Tibial nerve (tissue), 4 donors: ENCODE measurements at regions not wholly inside any gene's neighbourhood (a gene's known extent, or its start where the extent isn't known, plus 50 kb on each side); places are given as distances from the start of the nearest gene placed in this dataset.

ENCODE experiments used
- DNase-seq, 2 donors: peaks; one replicate each; pipeline ENCODE4 v3.0.0-alpha.2; 2019; ENCODE audit warnings: low spot score in 2 of 2
- H3K27ac ChIP-seq, 4 donors: fragments of 200-600 bp; sonication (generic) in 3 of 4; one replicate each; pipeline ENCODE4 v1.5.1; 2017 to 2019; ENCODE audit warnings: mild to moderate bottlenecking in 1 of 4
- H3K27me3 ChIP-seq, 2 donors: fragments of 200-600 bp; sonication (generic) in 1 of 2; one replicate each; pipeline versions ENCODE4 v1.5.1 to v1.6.0; 2017 to 2019
- H3K36me3 ChIP-seq, 3 donors: fragments of 200-600 bp; sonication (generic); one replicate each; pipeline ENCODE4 v1.5.1; 2018 to 2019
- H3K4me1 ChIP-seq, 4 donors: fragments of 200-600 bp; sonication (generic) in 3 of 4; one replicate each; pipeline ENCODE4 v1.5.1; 2017 to 2019
- H3K4me3 ChIP-seq, 4 donors: fragments of 200-600 bp; sonication (generic) in 3 of 4; one replicate each; pipeline ENCODE4 v1.5.1; 2017 to 2019; ENCODE audit warnings: mild to moderate bottlenecking in 1 of 4, moderate library complexity in 1 of 4
- H3K9me3 ChIP-seq, 4 donors: fragments of 200-600 bp; sonication (generic) in 3 of 4; one replicate each; pipeline ENCODE4 v1.5.1; 2017 to 2019
- EP300 ChIP-seq, 2 donors: sonication (generic); formaldehyde crosslinking; IDR thresholded peaks; one replicate each; pipeline ENCODE4 v1.6.1; 2017; ENCODE audit warnings: antibody characterized with exemption in 2 of 2, mild to moderate bottlenecking in 1 of 2
- POLR2A ChIP-seq, 2 donors: fragments of 450-650 bp; IDR thresholded peaks; one replicate each; pipeline ENCODE4 v1.6.1; 2017; ENCODE audit warnings: antibody characterized with exemption in 2 of 2, mild to moderate bottlenecking in 2 of 2, moderate library complexity in 2 of 2
- WGBS, 2 donors: methylation state at CpG; one replicate each; pipeline ENCODE4 v1.1.5; 2018; 5-methylcytosine and 5-hydroxymethylcytosine counted together
- TF ChIP-seq, protein P1 (sequence below), 5 experiments: fragments of 200-600 bp in 3 of 5; fragments of 450-650 bp in 2 of 5; sonication (generic) in 3 of 5; IDR thresholded peaks; one replicate each; pipeline ENCODE4 v1.5.1; 2016 to 2019; ENCODE audit warnings: antibody characterized with exemption in 5 of 5, mild to moderate bottlenecking in 3 of 5, moderate library complexity in 2 of 5

DNA sequence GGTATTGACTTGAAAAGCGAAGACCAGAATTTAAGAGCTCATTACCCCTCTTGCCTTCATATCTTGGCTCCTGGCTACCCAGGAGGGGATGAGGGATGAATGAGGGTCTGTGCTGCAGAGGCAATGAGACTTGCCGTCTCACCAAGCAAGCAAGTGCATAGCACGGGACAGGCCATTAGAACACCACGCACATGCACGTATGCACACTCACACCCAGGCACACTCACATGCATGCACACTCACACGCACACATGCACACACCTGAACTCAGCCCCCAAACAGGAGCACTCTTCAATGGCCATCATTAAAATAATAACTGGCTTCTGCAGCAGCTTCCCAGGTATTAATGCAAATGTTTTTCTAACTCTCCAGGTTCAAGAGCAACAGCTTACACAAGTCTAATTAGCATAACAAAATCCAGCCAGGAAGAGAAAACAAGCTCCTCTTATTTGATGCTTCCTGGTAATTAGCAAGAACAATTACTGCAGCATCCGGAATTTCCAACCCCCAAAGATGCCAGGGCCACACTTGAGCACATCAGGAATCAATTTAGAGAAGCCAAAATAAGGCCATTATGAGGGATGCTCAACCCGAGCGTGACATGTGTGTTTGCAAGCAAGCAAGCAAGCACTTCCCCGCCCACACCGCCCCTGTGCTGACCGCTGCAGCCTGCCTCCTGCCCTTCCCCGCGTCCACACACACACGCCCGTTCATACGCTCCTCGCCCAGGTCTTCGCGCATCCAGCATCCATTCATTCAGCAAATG is 171.6 kb upstream of the TNRC6C start:
- no peaks in the 10 kb centered on the region for H3K27me3 ChIP-seq
- DNase-seq = no peak
- peaks cover 0 to 24% (median 0%) of the 10 kb centered on the region in 4 donors for H3K4me1 ChIP-seq
- WGBS, 2 donors = 57 to 60% methylated on average over 20 of the region's 20 CpGs
- no peaks in the 10 kb centered on the region for H3K36me3 ChIP-seq
- TF ChIP-seq POLR2A (IDR thresholded peaks at IDR 0.05) (no peak), EP300 (IDR thresholded peaks at IDR 0.05) (no peak)
- TF ChIP-seq, protein P1, sequence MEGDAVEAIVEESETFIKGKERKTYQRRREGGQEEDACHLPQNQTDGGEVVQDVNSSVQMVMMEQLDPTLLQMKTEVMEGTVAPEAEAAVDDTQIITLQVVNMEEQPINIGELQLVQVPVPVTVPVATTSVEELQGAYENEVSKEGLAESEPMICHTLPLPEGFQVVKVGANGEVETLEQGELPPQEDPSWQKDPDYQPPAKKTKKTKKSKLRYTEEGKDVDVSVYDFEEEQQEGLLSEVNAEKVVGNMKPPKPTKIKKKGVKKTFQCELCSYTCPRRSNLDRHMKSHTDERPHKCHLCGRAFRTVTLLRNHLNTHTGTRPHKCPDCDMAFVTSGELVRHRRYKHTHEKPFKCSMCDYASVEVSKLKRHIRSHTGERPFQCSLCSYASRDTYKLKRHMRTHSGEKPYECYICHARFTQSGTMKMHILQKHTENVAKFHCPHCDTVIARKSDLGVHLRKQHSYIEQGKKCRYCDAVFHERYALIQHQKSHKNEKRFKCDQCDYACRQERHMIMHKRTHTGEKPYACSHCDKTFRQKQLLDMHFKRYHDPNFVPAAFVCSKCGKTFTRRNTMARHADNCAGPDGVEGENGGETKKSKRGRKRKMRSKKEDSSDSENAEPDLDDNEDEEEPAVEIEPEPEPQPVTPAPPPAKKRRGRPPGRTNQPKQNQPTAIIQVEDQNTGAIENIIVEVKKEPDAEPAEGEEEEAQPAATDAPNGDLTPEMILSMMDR (IDR thresholded peaks at IDR 0.05) = no peak
- H3K4me3 ChIP-seq = no peak overlapping the region
- no peaks in the 10 kb centered on the region for H3K9me3 ChIP-seq
- no peak overlapping the region for H3K27ac ChIP-seq

DNA sequence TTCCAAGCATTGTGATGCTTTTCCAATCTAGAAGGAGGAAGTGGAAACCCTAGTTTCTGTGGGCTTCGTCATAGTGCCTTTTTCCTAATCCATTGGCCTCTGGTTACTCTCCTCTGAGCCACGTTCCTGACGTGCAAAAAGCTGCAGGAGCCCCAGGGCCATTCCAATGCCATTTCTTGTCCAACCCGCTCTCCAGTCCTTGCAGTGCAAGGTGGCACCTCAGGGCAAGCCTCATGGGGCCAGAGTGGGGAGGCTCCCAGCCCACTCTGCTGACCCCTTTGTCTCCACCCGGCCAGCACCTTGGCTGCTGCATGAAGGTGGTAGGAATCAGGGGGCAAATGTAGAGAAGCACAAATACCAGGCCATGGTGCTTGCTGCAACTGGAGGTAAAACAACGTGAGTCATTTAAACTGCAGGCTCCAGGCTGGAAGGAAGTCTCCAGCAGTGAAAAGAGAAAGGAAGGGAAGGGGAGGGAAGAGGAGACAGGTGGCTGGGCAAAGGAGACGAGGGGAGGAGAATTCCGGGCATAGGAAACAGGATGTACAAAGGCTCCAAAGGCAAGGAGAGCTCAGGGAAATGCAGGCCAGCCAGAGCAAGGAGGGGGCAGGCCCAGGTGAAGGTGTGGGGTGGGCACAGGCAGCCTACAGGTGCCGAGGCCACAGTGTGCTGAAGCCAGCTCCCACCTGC is 168.2 kb upstream of the TNRC6C start:
- Histone ChIP-seq H3K27me3 (no peaks in the 10 kb centered on the region), H3K27ac (no peak overlapping the region), H3K36me3 (no peaks in the 10 kb centered on the region), H3K4me1 (peaks cover 0 to 24% (median 0%) of the 10 kb centered on the region in 4 donors), H3K9me3 (no peaks in the 10 kb centered on the region), H3K4me3 (no peak overlapping the region)
- DNase-seq = no peak
- 80 to 81% methylated on average over 9 of the region's 9 CpGs for WGBS, 2 donors
- TF ChIP-seq EP300 (IDR thresholded peaks at IDR 0.05) (no peak), POLR2A (IDR thresholded peaks at IDR 0.05) (no peak)
- TF ChIP-seq, protein P1 (IDR thresholded peaks at IDR 0.05) = no peak

DNA sequence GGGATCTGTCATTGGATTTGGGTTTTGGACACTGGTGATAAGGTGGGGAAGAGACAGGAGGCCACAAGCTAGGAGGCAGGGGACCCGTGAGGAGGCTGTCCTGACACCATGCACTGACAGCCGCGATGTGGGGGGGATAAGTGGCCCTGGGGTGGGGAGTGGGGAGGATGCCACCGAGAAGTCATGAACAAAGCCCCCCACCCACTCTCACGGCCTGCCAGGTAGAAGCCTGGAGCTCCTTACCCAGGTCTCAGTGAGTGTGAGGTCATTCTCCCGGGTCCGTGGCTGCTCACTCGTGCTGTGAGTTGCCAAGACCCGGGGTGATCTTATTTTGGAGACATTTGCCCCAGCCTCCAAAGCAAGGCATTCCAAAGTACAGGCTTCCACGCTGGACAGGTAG is 165.9 kb upstream of the TNRC6C start:
- 84 to 89% methylated on average over 10 of the region's 10 CpGs for WGBS, 2 donors

DNA sequence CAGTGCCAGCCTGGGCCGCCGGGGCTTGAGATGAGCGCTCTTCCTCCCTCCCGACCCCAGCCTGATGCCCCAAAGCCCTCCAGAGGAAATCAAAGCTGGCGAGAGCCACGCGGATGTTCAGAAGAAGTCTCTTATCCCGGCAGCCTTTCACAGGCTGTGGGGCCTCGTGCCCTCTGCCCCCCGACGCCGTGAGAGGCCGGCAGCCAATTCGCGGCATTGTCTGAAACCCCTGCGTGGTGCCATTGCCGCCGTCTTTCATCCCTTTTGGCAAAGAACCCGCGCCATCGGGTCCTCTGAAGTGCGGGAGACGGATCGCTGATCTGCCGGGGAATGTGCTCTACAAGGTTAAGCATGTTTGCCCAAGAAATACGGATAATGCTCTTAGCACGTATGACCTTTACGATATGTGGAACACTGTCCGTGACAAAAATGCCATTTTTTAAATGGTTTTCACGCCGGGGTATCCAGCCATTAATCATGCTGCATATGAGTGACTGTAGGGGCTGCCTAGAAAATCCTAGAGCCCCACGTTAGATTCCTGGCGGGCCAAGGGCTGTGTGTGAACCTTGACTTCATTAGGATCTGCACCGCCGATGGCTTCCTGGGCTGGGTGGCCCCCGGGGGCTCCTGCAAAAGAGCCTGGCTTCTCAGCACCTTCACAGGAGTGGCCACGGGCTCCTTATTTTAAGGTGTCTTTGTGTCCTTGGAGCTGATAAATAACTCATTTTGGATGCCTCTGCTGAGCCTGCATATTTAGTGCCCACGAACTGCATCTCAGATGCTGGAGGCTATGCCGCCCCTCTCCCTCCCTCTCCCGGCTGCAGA is 165.1 kb upstream of the TNRC6C start:
- Histone ChIP-seq H3K27ac (no peak overlapping the region), H3K36me3 (no peaks in the 10 kb centered on the region), H3K9me3 (no peaks in the 10 kb centered on the region), H3K27me3 (no peaks in the 10 kb centered on the region), H3K4me3 (no peak overlapping the region), H3K4me1 (peaks cover 0 to 34% (median 0%) of the 10 kb centered on the region in 4 donors)
- 64 to 74% methylated on average over 38 to 40 of the region's 40 CpGs for WGBS, 2 donors
- TF ChIP-seq, protein P1 (IDR thresholded peaks at IDR 0.05) = no peak
- TF ChIP-seq POLR2A (IDR thresholded peaks at IDR 0.05) = no peak
- no peak for TF ChIP-seq EP300 (IDR thresholded peaks at IDR 0.05)
- no peak for DNase-seq

More for the DNA sequence above, 165.9 kb upstream of the TNRC6C start:
- Histone ChIP-seq H3K4me1 (peaks cover 0 to 34% (median 0%) of the 10 kb centered on the region in 4 donors), H3K4me3 (no peak overlapping the region), H3K9me3 (no peaks in the 10 kb centered on the region), H3K27me3 (no peaks in the 10 kb centered on the region), H3K36me3 (no peaks in the 10 kb centered on the region), H3K27ac (no peak overlapping the region)
- no peak for DNase-seq
- TF ChIP-seq, protein P1 (IDR thresholded peaks at IDR 0.05) = no peak
- no peak for TF ChIP-seq EP300 (IDR thresholded peaks at IDR 0.05)
- no peak for TF ChIP-seq POLR2A (IDR thresholded peaks at IDR 0.05)
